ENCODE measurements at regions not wholly inside any gene's neighbourhood (a gene's known extent, or its start where the extent isn't known, plus 50 kb on each side); places are given as distances from the start of the nearest gene placed in this dataset.
"Not testable (repeated sequence)": the region's sequence is repeated elsewhere in the genome, so short reads cannot be mapped to it uniquely, and the experiment has no call there.

DNA sequence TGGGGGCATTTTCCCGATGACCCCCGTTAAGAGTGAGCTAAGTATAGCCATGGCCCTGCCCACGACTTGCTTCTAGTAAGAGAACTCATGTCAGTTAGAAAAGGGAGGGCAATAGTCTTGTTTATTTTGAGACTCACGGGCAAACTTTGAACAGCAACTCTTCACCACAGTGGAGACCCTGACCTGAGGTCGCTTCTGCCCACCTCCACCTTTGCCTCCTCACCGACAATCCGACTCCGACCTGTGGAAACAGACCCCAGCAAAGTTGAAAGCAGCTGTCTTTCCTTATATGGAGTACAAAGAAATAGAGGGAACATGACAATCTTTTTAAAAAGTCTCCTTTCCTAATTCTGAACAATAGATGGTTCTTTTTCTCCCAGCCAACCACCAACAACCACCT, 155.0 kb upstream of the GCFC2 start:
- DNase-seq, result no peak

DNA sequence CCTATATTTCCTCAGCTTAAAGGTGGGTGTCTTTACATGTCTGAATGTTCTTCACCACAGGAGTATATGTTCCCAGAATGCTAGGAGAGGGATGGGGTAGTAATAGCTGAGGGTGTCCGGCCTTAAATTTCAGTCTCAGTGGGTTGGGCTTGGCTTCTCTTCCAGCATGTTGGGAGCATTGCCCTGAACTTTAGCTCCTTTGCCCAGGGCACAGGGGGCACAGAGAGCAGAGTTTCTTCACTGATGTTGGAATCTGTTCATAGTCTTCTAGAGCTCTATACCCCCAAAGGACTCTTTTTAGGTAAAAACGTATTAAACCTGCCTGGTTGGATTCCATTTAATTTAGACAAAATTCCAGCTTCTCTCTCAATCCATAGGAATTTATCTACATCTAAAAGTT, 154.4 kb upstream of the GCFC2 start:
- DNase-seq, result no peak

DNA sequence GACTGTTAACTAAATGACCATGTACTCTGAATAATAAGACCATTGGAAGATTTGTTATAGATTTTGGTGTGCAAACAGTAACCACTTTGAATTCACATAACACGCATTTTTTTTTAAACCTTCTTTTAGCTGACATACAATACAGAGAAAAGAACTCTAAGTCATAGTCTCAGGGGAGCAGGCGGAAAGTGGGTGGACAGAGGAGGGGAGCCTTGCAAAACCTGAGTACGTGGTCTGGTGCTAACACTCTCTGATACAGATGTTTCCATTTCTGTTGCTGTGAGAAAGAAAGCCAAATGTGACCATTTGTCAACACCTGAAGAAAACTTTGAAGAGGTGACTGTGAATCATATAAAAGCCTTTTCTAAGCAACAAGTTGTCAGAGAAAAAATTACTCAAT, 151.8 kb upstream of the GCFC2 start:
- no peak for DNase-seq

DNA sequence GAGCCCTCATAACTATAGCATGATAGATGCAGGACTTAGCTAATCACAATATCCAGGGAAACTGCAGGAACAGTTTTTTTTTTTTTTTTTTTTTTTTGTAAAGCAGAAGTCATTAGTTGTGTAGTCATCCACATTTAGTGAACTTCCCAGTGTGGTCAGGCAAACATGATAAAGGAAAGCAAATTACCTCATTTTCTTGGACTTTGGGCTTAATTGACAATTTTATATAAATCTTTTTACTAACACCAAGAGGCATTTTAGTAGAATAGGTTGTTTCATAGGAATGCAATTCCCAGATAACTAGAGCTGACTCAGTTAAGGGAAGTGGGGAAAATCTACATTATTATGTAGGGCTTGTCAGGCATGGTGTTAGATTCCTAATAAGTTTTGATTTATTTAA, 142.7 kb upstream of the GCFC2 start:
- no peak for DNase-seq

DNA sequence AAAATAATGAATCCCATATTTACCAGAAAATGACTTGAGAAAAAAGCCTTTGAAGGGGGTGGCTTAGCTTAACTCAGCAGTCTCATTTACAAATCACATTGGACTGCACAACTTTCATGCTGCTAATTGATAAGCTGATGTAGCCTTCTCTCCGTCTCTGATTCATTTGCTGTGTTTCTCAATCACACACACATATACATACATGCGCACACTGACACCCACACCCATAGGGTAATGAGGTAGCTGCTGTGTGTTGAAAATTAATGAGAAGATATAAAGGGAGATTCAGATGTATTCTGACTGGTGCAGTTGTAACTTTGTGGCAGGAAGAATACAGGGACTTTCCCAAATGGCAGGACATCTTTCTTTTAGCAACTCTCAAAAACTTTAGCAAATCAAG, 141.9 kb upstream of the GCFC2 start:
- no peak for DNase-seq

DNA sequence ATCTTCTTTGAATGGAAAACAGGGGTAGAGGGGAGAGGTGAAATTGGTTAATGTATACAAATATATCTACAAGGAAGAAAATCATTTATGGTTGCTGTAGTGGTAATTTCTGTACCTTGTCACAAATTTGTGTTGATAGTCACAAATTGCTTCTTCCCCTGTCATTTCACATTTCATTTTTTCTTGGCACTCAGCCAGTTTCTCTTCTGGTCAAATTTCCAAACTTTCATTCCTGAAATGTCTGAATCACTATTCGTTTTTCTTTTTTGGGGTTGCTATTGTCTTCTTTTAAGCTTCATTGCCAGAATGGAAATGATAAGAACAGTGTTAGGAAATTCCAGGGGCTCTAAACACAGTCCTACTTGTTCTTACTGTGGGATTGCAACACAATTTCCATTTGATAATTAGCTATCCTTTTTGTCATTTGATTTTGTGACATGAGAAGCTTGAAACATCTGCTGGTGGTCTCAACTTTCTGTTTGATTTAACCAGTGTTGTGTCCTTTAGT, 136.0 kb upstream of the GCFC2 start:
- DNase-seq, result no peak

DNA sequence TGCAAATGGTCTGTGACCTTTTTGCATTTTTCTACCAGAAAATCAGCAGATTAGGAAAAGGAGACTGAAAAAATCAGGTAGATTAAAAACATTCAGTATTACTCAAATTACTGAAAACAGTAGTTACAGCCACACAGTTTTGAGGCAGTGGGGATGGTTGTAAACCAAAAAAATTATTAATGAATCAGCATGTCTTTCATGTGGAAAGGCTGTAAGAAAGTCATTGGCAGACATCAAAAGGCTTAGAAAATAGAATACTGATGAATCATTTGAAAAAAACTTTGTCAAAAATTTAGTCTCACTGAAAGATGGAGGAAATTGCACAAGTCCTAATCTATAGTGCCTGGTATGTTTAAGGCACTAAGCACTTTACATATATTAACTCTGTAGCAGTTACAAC, 133.9 kb upstream of the GCFC2 start:
- DNase-seq, result no peak

DNA sequence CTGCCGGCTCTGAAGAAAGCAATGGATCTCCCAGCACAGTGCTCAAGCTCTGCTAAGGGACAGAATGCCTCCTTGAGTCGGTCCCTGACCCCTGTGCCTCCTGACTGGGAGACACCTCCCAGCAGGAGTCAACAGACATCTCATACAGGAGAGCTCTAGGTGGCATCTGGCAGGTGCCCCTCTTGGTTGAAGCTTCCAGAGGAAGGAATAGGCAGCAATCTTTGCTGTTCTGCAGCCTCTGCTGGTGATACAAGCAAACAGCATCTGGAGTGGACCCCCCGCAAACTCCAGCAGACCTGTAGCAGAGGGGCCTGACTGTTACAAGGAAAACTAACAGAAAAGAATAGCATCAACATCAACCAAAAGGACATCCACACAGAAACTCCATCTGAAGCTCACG, 123.9 kb upstream of the GCFC2 start:
- DNase-seq, result not testable (repeated sequence)

DNA sequence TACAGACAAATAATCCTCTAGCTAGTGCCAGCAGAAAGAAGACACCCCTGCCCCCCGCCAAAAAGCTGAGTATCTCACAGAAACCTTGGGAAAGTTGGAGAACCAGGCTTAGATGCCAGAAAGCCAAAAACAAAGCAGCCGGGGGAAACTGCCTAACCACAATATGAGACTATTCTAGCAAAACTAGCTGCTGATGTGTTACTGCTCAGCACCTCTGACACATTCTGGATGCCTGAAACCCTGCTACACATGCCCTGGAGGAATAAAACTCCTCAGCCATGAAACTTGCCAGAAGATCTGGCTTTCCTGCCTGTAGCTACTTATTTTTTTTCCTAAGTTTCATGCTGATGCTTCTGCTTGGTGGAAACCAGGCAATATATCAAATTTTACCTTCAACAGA, 122.7 kb upstream of the GCFC2 start:
- no peak for DNase-seq

DNA sequence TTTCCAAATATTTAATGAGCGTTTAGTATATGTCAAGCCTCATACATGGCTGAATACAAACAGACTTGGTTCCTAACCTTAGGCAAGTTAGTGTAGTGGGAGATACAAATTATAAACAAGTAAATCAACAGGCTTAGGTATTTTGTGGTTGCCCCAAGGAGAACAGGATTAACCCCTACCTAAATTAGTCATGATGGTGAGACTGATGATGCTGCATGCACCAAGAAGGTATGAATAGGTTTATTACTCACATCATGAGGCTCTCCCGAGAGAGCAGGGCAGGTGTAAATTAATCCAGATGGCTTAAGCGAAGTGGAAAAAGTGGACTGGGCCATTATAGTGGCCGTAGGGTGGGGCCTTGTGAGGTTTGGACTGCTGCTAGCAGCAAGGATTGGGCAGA, 118.1 kb upstream of the GCFC2 start:
- no peak for DNase-seq

DNA sequence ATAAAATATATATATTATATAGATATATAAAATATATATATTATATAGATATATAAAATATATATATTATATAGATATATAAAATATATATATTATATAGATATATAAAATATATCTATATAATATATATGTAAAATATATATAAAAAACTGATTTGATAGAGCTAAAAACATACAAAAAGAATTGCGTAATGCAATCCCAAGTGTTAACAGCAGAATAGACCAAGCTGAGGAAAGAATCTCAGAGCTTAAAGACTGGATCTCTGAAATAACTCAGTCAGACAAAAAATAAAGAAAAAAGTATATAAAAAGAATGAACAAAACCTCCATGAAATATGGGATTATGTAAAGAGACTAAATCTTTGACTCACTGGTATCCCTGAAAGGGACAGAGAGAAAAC, 112.8 kb upstream of the GCFC2 start:
- not testable (repeated sequence) for DNase-seq

DNA sequence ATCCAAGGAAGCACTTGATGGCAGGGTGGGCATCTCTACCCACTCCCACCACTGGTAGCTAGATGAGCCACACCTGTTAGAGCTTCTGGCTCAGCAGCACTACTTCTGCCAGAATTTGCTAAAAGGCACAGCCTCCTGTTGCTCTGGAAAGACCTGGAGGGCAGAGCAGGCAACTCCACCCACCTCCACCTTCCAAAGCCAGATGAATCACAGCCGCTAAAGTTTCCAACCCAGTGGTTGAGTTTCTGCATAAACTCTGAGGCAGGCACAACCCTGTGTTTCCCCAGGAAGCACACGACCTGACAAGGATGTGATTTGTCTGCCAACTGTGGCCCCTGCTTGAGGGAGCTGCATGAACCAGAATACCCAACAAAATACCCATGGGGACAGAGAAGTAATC, 111.6 kb upstream of the GCFC2 start:
- no peak for DNase-seq

DNA sequence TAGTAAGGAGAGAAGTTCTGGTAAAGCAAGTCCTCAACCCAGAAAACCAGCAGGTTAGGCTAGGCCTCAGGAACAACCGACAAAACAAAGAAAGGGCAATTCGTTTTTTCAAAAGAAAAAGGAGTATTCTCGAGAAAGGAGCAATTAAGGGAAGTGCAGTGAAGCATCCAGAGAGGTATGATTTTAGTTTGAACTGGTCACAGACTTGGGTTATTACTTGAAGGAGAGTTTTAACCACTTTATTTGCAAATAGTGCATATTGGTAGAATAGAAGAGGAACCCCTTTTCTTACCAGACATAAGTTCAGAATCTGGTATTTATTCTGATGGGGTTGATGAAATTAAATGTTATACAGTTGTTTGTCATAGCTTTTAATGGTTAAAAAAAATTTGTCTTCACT, 110.0 kb upstream of the GCFC2 start:
- no peak for DNase-seq

DNA sequence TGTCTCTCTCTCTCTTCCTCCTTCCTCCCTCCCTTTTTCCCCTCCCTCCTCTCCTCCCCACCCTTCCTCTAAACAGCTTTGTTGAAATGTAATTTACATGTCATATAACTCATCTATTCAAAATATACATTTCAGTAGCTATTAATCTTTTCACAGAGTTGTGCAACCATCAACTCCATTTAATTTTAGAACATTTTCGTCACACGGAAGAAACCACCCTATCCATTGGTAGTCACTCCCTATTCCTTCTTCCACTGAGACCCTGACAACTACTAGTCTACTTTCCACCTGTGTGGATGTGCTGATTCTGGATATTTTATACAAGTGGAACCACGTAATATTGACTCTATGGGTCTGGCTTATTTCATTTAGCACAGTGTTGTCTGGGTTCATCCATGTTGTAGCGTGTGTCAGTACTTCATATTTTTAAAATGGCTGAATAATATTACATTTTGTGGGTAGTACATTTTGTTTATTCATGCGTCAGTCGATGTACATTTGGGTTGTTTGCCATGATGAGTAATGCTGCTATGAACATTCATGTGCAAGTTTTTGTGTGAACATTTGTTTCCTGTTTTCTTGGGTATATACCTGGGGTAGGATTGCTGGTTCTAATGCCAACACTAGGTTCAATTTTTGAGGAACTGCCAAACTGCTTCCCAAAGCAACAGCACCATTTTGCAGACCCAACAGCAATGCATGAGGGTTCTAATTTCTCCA, 100.1 kb upstream of the GCFC2 start:
- DNase-seq, result no peak

DNA sequence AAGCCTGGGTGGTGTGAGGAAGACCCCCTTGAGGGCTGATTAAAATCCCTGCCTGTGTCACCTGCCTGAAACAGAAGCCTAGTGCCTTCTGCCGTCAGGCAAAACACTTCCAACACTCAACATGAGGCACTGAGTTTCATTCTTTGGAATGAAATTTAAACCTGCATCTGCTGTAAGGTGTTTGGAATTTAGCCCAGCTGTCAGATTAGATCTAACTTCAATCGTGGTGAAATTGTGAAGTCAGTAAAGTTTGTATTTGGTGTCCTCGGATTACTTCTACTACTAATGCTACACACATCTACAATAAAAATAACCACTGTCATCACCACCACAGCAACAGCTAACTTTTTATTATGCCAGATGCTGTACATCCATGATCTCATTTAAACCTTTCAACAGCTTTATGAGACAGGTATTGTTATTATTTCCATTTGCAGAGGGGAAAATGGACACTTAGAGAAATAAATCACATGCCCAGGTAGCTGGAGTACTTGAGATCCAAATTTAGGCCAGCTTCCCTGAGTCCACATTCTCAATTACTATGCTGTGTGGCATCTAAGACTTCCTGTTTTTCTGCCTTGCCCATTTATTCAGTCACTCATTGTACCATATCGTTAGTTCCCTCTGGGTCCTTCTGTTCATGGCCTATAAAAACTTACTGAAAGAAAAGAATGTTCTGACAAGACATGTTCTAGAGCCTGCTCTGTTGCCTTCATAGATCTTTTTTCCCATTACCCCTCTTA, 98.2 kb upstream of the GCFC2 start:
- no peak for DNase-seq

DNA sequence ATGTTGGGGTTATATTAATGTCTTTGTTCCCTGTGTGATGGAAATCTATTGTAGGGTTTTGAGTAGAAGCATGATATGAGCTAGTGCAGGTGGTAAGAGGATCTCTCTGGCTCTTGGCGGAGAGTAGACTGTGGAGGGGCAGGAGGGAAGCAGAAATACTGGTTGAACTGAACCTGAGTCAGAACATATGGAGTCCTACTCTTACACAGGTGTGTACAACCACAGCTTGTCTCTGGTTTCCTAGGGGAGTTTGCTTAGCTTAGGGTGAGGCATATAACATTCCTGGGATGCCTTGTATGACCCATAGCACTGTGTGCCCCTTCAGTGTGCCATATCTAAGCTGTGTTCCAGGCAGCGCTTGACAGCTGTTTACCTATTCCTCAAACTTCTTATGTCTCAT, 97.3 kb upstream of the GCFC2 start:
- DNase-seq, result no peak

DNA sequence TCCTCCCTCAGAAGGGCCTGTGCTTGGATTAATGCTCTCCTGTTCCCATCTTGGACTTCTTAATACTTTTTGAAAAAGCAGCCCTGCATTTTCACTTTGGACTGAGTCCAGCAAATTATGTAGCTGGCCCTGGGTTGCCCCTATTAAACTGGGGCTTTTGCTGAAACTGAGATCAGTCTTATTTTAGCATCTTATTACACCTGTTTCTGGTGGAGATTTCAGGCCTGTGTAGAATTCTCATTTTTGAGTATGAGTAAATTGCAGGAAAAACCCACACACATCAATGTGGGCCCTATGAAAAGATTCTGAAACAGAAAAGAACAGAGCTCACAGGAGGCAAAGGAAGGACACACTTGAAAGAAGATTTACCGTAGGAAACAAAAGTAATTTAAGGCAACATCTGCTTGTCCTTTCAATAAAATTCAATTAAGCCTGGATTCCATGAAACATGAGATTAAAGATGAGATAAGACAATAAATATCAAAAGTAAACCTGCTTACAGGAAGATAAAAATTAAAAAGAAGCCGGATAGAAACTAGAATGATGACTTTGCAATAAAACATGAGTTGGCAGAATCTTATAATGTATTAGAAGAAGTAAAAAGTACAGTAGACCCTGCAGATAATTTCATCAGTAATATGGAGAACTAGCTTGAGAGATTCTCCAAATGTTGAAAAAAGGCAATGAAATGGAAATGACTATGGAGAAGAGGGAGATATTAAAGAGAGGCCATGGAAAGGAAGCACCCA, 90.7 kb upstream of the GCFC2 start:
- DNase-seq, result no peak

DNA sequence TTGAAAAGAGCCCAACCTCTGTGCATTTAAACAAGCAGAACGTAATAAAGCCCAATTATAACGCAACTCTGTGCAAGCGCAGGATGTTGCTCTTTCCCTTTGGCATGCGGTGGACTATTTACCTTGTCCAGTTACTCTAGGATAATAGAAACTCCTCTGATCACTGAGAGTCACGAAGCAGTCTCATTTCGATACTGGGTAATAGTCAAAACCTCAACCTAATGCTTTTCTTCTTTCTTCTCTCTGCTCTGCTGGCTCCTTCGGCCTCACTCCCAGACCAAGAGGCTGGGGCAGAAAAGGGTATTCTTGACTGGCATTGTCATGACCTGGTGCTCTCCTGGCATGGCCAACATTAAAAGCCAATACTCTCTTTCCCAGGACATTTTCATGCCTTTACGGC, 89.7 kb upstream of the GCFC2 start:
- no peak for DNase-seq

DNA sequence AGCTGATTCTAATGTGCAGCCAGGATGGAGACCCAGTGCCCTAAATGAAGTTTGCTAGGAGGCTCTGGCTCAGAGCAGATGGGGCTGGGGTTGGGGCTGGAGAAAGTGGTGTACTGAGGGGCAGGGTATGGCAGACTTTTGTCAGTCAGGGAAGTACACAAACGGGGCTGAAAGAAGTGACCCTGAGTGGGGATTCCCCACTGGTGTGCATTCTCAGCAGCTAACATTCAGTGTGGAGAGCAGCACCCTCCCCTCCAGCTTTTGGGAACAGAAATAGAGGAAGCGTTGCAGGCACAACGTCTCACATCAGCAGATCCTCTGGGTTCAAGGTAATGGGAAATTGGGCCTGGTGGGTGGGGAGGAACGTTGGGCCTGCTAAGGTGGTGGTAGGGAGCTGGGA, 89.1 kb upstream of the GCFC2 start:
- DNase-seq, result no peak

DNA sequence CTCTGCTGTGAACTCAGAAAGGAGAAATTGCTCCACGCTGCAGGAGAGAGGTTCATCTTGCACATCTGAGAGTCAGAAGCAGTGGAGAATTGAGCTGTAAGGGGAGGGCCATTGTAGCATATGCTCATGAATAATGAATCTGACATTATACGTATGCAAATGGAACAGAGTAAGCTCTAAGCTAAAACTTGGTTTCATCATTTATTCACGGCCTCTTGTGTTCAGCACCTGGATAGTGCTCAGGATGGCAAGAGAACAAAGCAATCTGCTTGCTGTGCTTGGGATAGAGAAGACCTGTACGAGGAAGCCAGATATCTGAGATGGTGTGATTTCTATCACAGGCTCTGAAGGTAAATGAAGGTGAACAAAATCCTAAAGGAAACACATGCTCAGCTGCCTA, 87.9 kb upstream of the GCFC2 start:
- no peak for DNase-seq

DNA sequence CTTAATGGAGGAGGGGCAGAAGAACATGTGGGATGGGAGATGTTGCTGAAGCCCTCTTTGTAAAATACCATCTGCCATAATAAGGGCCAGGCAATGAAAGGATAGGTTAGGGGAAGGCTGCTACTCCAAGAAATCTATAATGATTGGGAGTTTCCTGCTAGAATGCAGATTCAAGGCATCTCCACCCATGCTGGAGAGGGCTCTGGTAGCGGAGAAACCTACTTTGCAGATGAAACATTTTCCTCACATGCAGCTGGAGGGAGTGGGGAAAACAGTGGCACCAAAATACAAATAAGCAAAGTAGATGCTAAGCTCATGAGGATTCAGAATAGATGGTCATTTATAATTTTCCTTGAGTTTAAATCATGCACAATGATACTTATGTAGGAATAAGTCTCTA, 82.3 kb upstream of the GCFC2 start:
- DNase-seq, result no peak

DNA sequence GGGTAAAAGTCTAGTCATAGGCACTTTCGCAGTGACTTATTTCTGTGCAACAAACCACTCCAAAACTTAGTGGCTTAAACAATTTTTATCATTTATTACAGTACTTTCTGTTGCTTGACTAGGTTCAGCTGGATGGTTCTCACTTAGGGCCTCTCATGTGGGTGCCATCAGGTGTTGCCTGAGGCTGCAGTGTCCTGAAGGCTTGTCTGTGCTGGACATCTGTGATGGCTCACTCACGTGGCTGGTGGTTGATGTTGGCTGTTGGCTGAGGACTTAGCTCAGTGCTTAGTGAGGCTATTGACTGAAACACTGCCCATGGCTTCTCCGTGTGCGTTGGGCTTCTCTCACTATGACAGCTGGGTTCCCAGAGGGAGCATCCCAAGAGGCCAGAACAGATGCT, 81.4 kb upstream of the GCFC2 start:
- DNase-seq, result no peak

DNA sequence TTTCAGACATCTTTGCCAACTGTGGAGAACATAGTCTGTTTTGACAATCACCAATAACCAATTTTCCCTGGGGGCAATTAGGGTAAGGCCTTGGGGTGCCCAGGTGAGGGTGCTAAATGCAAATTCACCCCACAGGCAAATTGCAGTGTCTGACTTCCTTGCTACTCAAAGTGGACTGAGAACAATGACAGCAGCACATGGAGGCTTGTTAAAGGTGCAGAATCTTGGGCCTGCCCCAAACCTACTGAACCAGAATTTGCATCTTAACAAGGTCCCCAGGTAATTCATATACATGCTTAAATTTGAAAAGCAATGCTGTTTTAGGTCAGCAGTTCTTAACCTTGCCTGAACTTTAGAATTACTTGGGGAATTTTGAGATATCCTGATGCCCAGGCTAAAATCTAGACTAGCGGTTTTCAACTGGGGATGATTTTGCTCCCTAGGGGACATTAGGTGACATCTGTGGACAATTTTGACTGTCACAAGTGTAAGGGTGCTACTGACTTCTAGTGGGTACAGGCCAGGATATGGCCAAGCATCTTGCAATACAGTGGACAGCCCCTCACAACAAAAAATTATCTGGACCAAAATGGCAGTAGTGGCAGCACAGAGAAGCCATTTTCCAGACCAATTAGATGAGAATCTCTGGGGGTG, 80.2 kb upstream of the GCFC2 start:
- no peak for DNase-seq
